ENCODE measurements at regions not wholly inside any gene's neighbourhood (a gene's known extent, or its start where the extent isn't known, plus 50 kb on each side); places are given as distances from the start of the nearest gene placed in this dataset.

DNA sequence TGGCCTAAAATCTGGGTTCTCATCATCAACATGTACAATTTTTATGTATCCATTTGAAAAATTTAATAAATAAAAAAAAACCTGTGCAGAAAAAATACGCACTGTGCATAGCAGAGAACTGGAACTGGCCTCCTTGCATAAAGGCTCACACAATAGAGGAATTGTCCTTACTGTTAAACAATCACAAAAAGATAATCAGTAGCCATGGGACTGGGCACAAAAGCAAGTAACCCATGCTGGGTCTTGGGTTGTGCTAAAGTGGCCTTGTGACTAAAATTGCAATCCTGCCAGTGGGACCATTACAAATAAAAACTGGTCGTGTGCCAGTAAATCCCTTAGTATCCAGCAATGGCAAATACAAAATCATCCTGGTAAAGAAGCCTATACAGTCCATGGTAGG, 1646.6 kb downstream of the MAT2B start:
- DNase-seq, result no peak

GRCh38 chr5:165157219-165157618, 1651.8 kb downstream of the MAT2B start:
- no peak for DNase-seq

DNA sequence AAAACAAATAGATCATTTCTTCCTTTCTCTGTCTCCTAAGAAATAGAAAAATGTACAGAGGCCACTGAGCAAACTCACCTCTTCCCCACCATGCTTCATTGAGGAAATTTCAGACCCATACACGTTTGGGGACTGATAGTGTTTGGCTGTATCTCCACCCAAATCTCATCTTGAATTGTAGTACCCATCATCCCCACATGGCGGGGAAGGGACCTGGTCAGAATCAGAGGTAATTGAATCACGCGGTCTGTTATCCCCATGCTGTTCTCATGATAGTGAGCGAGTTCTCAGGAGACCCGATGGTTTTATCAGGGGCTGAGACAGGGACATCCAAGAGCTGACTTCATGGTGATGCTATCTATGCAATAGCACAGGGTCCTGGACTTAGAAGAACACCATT, 1655.8 kb downstream of the MAT2B start:
- DNase-seq, result no peak

DNA sequence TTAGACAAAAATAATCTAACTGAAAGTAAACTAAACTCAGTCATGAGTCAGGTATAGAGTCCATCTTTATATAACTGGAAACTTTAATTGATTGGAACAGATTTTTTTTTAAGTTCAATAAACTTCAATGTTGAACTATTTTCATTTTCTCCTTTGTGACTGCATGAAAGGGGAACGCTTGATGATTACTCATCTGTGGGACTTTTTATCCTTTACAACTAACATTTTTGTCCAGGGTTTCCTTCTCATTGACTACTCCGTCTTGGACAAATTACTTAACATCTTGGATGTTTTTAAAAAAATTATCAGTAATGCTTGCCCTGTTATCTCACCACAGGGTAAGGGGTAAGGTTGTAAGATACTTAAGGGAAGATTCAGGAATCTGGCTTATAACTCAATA, 1658.4 kb downstream of the MAT2B start:
- no peak for DNase-seq

DNA sequence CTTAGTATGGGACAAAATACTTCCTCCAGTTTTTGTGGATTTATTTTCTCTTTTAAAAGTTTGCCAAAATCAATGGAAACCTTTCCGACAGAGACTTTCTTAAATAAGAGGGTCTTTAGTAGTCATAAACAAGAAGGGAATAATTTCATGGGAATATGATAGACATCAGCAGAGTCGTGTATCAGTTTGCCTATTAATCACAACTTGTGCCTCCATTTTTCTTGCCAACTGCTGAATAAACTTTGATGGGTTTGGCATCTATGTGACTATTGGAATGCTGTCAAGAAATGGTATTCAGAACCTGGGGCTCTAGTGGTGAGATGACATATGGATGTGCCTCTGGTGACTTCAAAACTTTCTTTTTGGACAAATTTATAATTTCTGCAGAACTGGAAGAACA, 1668.2 kb downstream of the MAT2B start:
- no peak for DNase-seq

DNA sequence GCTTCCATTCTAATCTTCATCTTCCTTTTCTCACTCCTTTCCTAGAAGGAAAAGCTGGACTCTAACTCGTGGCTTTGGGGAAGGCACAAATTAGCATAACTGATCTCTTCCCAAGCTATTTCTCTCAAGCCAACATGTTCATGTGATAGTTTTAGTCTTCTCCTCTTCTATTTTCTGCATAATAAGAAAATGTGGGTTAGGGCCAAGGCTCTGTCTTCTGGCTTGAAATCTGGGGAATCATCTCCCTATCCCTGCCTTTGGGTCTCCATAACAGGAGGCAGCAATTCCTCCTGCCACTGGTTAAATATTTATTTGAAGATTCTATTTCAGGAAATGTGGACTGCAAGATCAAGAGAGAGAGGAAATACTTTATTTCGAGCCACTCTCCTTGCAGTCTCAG, 1669.6 kb downstream of the MAT2B start:
- DNase-seq, result no peak

DNA sequence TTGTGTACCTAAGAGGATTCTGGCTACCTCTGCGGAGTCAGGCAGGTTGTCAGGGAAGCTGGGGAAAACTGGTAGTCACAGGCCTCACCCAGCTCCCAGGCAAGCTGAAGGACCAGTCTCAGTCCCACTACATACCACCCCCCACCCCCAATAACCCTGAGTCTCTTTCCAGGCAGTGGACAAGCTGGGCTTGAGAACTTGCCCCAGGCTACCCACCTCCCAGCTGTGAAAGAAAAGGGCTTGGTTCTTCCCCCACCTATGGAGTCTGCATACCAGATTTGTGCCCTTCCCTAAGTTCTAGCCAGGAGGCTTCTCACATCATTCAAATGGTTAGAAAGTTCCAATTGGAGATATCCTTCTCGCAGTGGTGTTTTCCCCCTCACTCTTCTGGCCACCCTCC, 1678.8 kb downstream of the MAT2B start:
- no peak for DNase-seq

- no peak for DNase-seq
Observed at GRCh38 chr5:165185716-165186115, 1680.3 kb downstream of the MAT2B start.

DNA sequence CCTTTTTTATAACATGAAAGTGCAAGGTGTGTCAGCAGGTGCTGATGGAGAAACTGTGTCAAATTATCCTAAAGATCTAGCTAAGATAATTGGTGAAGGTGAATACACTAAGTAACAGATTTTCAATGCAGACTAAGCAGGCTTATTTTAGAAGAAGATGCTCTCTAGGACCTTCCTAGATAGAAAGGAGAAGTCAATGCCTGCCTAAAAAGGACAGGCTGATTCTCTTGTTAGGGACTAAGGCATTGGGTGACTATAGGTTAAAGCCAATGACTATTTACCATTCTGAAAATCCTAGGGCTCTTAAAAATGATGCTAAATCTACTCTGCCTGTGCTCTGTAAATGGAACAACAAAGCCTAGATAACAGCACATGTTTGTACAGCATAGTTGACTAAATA, 1682.4 kb downstream of the MAT2B start:
- no peak for DNase-seq

DNA sequence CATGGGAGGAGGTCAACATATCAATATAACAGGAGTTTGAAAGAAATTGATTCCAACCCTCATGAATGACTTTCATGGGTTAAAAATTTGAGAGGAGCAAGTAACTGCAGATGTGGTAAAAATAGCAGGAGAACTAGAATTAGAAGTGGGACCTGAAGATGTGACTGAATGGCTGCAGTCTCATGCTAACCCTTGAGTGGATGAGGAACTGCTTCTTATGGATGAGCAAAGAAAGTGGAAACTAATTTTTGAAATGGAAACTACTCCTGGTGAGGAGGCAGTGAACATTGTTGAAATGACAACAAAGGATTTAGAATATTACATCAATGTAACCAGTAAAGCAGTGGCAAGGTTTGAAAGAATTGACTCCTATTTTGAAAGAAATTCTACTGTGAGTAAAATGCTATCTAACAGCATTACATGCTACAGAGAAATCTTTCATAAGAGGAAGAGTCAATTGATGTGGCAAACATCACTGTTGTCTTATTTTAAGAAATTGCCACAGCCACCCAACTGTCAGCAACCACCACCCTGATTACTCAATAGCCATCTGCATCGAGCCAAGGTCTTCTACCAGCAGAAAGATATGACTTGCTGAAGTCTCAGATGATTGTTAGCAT, 1683.2 kb downstream of the MAT2B start:
- no peak for DNase-seq

DNA sequence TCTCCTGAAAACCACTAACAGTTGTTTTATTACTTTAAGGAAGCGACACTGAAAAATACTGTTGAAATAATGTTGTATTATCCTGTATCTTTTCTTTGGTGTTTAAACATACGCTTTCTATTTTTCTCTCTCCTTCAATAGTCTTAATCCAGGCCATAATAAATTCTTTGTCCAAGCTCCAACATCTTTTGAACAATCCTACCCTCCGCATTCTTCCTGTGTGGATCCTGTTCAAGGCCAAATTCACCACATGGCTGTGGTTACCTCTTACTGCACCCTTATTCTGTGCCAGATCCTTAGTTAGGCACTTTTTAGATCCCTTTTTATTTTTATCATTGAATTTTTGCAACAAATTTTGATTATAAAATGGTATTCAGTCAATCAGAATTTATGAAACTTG, 1691.5 kb downstream of the MAT2B start:
- DNase-seq, result no peak

DNA sequence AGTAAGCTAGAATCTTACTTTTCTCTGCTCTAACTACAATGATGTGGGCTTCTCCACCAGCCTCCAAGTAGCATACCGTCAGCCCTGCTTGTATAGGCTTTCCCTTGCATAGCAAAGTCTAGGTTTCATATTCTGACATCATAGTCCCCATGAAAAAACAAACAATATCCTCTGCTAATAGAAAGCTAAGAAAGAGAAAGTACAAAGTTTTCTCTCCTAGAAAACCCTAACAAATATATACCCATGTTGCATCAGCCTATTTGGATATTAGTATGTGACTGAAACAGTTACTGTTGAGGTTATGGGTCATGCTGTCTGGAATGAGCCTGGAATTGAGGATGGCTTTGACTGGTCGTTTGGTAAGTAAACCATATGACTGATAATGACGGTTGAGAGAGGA, 1696.0 kb downstream of the MAT2B start:
- no peak for DNase-seq

DNA sequence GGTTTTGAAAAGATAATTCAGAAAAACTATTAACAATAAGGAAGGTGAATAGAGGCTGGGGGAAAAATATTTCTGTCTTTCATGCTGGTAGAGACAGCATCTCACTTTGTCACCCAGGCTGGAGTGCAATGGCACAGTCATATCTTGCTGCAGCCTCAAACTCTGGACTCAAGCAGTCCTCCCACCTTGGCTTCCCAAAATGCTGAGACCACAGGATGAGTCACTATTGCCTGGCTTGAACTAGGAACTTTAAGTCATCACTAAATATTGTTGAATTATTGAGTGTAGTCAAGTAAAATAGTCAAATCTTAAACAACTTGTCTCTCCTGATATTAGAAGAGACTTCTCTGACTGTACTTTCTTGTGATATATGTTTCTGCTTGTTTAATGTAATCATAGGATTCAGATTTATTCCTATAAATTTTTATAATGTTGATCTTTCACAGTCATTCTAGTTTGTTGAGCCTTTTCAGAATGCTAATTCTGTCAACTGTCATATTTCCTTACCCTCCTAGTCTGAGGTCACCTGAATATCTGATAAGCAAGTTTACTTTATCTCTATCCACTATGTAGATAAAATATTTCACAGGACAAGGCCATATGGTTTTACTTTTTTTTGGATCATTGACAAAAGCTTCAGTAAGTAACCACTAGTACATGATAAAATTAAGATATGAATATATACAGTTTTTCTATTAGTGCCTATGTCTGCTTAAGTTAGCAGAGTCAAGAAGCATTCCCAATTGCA, 1696.5 kb downstream of the MAT2B start:
- DNase-seq, result no peak

DNA sequence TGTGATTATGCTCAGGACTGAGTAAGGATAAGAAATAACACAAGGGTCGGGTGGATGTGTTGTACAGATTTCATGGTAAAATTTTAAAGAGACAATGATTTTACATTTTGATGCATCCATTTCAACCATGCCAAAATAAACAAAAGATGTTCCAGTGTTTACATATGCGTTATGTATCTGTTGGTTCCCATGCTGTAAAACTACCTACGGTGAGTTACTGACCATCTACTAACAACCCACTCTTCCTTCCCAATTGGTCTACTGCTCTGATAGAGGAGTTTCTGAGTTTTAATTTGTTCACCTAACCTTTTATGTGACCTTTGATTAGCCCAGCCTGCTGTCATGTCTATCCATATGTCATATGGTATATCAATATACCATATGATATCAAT, 1697.1 kb downstream of the MAT2B start:
- no peak for DNase-seq

DNA sequence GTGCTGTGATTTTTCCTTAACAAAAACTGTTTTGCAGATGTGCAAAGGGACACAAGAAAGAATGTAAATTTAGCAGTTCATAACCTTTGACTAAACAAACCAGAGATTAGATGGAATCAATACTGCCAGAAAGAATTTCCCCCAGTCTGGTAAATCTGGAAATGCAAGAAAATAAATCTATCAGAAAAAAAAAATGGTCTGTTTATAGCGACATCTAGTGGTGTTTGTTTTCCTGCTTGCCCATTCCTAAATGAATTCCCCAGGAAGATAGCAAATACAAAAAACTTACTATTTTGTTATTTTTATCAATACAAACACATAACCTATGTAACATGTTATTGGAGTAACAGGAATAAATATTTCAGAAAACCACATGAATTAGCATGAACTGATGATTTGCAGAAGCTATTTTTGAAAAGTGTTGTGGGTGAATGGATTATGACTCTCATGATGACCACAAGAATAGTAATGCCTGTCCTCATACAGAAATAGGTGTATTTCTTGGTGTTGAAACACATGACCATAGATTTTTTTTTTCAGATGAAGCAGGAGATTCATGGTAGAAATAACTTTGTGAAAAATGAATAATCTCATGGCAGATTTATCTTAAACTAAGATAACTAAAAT, 1703.8 kb downstream of the MAT2B start:
- no peak for DNase-seq

DNA sequence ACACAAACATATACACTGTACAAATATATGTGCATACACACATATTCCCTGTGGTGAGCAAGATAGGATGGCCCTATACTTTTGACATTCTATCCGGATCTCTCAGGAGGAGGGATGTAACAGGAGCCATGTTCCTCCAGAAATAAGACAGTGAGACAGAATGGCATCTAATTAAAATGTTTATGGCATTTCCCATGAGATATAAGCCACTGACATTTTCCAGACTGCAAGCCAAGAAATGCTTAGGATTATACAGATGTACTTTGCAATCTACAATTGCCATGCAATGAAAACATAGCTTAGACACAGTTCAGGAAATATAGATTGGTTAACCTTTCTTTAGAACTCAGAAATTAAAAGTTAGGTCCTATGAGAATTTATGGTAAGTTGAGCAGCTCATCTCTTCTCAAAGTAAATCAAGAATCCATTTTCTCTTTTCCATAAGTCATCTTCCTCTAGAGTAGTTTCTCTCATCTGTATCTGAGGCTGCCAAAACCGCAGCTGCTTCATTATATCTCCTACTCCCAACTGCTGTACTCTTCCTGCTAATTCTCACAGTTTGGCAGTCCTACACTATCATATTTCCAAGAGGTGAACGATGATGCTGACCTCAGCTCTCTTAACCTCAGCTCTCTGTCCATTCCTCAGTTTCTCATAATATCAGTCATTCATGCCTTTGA, 1719.1 kb downstream of the MAT2B start:
- DNase-seq, result no peak

GRCh38 chr5:165227515-165227914, 1722.1 kb downstream of the MAT2B start:
- DNase-seq, result no peak

- DNase-seq, result no peak
Observed at GRCh38 chr5:165228184-165228583, 1722.8 kb downstream of the MAT2B start.

DNA sequence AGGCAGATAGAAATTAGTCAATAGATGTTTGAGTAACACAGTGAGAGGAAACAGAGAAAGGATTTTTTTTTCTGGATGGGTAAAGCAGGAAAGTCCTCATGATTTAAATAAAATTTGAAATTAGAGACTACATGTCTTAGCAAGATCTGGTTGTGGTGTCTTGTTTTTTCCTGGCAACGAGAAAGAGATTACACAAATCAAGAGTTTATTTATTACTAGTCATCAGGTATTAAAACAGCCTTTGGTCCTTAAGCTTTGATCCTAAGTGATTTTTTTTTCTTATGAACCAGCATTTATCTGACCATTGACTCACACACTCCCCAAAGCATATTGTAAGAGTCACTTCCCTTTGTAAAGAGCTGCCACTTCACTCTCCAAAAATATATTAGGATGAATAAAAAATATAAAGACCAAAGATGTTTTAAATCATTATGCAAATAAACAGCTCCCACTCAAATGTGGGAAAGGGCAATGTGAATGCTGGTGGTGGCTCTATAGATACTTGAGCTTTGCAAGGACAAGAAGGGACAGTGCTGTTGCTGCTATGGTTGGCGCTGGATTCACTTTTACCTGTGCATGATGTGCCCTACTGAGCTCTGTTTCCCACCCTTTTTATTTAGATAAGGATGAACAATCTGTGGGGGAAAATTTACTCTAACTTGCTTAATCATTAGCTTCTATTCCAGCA, 1726.5 kb downstream of the MAT2B start:
- DNase-seq, result no peak

- DNase-seq, result no peak
Observed at GRCh38 chr5:165232509-165233028, 1727.2 kb downstream of the MAT2B start.

GRCh38 chr5:165241811-165242210, 1736.4 kb downstream of the MAT2B start:
- no peak for DNase-seq

- no peak for DNase-seq
Observed at GRCh38 chr5:165242646-165243045, 1737.2 kb downstream of the MAT2B start.

- no peak for DNase-seq
Observed at GRCh38 chr5:165244407-165244806, 1739.0 kb downstream of the MAT2B start.

Data from NCI-H1436 (cell line).